Neural cell (in vitro differentiated cells): ENCODE measurements at regions not wholly inside any gene's neighbourhood (a gene's known extent, or its start where the extent isn't known, plus 50 kb on each side); places are given as distances from the start of the nearest gene placed in this dataset.

Experiments used
- H2AFZ ChIP-seq: fragments of 200-600, 300-800 bp; sonication (generic), shearing (Covaris generic); 2 replicates; pipeline ENCODE4 v1.6.0; 2014; ENCODE audit warnings: low read depth, mild to moderate bottlenecking, antibody characterized with exemption, low read length, moderate library complexity
- H3F3A ChIP-seq: fragments of 200-600 bp; shearing (Covaris generic); 2 replicates; pipeline ENCODE4 v1.6.1; 2016; ENCODE audit warnings: mild to moderate bottlenecking, moderate library complexity, mixed read lengths, antibody characterized with exemption, low read length; ENCODE audit not compliant: insufficient read depth, poor library complexity, severe bottlenecking
- H3K27ac ChIP-seq: fragments of 200-600, 300-800 bp; sonication (generic), shearing (Covaris generic); 2 replicates; pipeline ENCODE4 v1.5.1; 2014; ENCODE audit warnings: mild to moderate bottlenecking, low read length, moderate library complexity
- H3K27me3 ChIP-seq: fragments of 300-800, 200-600 bp; sonication (generic), shearing (Covaris generic); 2 replicates; pipeline ENCODE4 v1.6.0; 2014; ENCODE audit warnings: mild to moderate bottlenecking, low read depth, low read length, moderate library complexity; ENCODE audit not compliant: insufficient read depth
- H3K36me3 ChIP-seq: fragments of 300-800, 200-600 bp; sonication (generic), shearing (Covaris generic); 2 replicates; pipeline ENCODE4 v1.5.1; 2014; ENCODE audit warnings: mild to moderate bottlenecking, antibody characterized with exemption, low read length, moderate library complexity; ENCODE audit not compliant: insufficient read depth
- H3K4me2 ChIP-seq: fragments of 300-800, 200-600 bp; sonication (generic), shearing (Covaris generic); 2 replicates; pipeline ENCODE4 v1.6.0; 2014; ENCODE audit warnings: mild to moderate bottlenecking, low read length
- H3K4me3 ChIP-seq: fragments of 300-800, 200-600 bp; sonication (generic), shearing (Covaris generic); 2 replicates; pipeline ENCODE4 v1.5.1; 2014; ENCODE audit warnings: mild to moderate bottlenecking, low read length, moderate library complexity
- H3K79me2 ChIP-seq: fragments of 200-600 bp; shearing (Covaris generic); replicated peaks from 2 replicates; pipeline ENCODE4 v1.6.0; 2014; ENCODE audit warnings: mild to moderate bottlenecking, low read length, moderate library complexity; ENCODE audit not compliant: insufficient read depth
- H3K9ac ChIP-seq: fragments of 300-800, 200-600 bp; sonication (generic), shearing (Covaris generic); 2 replicates; pipeline ENCODE4 v1.6.1; 2016; ENCODE audit warnings: mild to moderate bottlenecking, low read length, mixed read lengths
- H3K9me2 ChIP-seq: fragments of 200-600 bp; shearing (Covaris generic); 2 replicates; pipeline ENCODE4 v1.6.1; 2016; ENCODE audit warnings: mild to moderate bottlenecking, low read length, mixed read lengths; ENCODE audit not compliant: insufficient read depth
- H3K9me3 ChIP-seq: fragments of 200-600, 300-800 bp; sonication (generic), shearing (Covaris generic); 2 replicates; pipeline ENCODE4 v1.6.1; 2016; ENCODE audit warnings: mild to moderate bottlenecking, mixed run types, low read length, moderate library complexity, mixed read lengths
- H4K20me1 ChIP-seq: fragments of 200-600 bp; shearing (Covaris generic); 2 replicates; pipeline ENCODE4 v1.6.1; 2016; ENCODE audit warnings: mild to moderate bottlenecking, mixed run types; ENCODE audit not compliant: insufficient read depth
- EP300 ChIP-seq: fragments of 450-650 bp; conservative IDR thresholded peaks from 2 replicates; pipeline ENCODE4 v1.6.1; 2014; ENCODE audit warnings: antibody characterized with exemption, mild to moderate bottlenecking, moderate library complexity; ENCODE audit not compliant: poor library complexity, severe bottlenecking
- EZH2 ChIP-seq: fragments of 200-600, 300-800 bp; shearing (Covaris generic), sonication (generic); IDR thresholded peaks from 2 replicates; pipeline ENCODE4 v1.6.1; 2014; ENCODE audit warnings: antibody characterized with exemption, low read length, borderline replicate concordance, mild to moderate bottlenecking; ENCODE audit not compliant: insufficient read depth, poor library complexity, severe bottlenecking
- MXI1 ChIP-seq: fragments of 450-650 bp; conservative IDR thresholded peaks from 2 replicates; pipeline ENCODE4 v1.6.1; 2014; ENCODE audit warnings: antibody characterized with exemption, mild to moderate bottlenecking; ENCODE audit not compliant: poor library complexity, severe bottlenecking
- POLR2AphosphoS5 ChIP-seq: IDR thresholded peaks from 2 replicates; pipeline ENCODE4 v1.6.1; 2012
- RAD21 ChIP-seq: fragments of 450-650 bp; conservative IDR thresholded peaks from 2 replicates; pipeline ENCODE4 v1.6.1; 2014; ENCODE audit warnings: antibody characterized with exemption, mild to moderate bottlenecking, moderate library complexity
- SMC3 ChIP-seq: fragments of 450-650 bp; conservative IDR thresholded peaks from 2 replicates; pipeline ENCODE4 v1.6.1; 2014; ENCODE audit warnings: antibody characterized with exemption, mild to moderate bottlenecking, moderate library complexity; ENCODE audit not compliant: poor library complexity
- TAF1 ChIP-seq: IDR thresholded peaks from 2 replicates; pipeline ENCODE4 v1.6.1; 2012; ENCODE audit warnings: low read depth
- TF ChIP-seq, protein P1 (sequence below): fragments of 450-650 bp; IDR thresholded peaks from 2 replicates; pipeline ENCODE4 v1.5.1; 2014; ENCODE audit warnings: antibody characterized with exemption, mild to moderate bottlenecking, moderate library complexity; ENCODE audit not compliant: poor library complexity, severe bottlenecking
- TF ChIP-seq, protein P2 (sequence below): IDR thresholded peaks from 2 replicates; pipeline ENCODE4 v1.6.1; 2012; ENCODE audit warnings: borderline replicate concordance

DNA sequence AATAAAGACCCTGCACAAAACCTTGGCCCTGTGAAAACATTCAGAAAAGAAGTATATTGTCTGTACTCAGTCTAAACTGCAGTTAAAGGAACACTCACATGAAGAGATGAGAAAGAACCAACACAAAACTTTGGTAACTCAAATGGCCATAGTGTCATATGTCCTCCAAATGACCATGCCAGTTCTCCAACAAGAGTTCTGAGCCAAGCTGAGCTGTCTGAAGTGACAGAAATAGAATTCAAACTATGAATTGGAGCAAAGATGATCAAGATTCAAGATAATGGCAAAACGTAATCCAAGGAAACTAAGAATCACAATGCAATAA lies 739.3 kb upstream of the NDST4 start:
- H4K20me1 ChIP-seq = no peaks in the 10 kb centered on the region
- no peak overlapping the region for H3K4me2 ChIP-seq
- H3K27ac ChIP-seq = no peak overlapping the region
- H3F3A ChIP-seq = no peaks in the 10 kb centered on the region
- H3K9ac ChIP-seq = no peak overlapping the region
- H3K9me2 ChIP-seq = no peaks in the 10 kb centered on the region
- no peak overlapping the region for H2AFZ ChIP-seq
- no peak overlapping the region for H3K4me3 ChIP-seq
- no peaks in the 10 kb centered on the region for H3K79me2 ChIP-seq
- H3K27me3 ChIP-seq = no peaks in the 10 kb centered on the region
- no peaks in the 10 kb centered on the region for H3K9me3 ChIP-seq
- no peaks in the 10 kb centered on the region for H3K36me3 ChIP-seq
- TF ChIP-seq TAF1 (no peak), SMC3 (no peak), EP300 (no peak), POLR2AphosphoS5 (no peak), MXI1 (no peak), RAD21 (no peak), EZH2 (no peak)
- TF ChIP-seq, protein P1, sequence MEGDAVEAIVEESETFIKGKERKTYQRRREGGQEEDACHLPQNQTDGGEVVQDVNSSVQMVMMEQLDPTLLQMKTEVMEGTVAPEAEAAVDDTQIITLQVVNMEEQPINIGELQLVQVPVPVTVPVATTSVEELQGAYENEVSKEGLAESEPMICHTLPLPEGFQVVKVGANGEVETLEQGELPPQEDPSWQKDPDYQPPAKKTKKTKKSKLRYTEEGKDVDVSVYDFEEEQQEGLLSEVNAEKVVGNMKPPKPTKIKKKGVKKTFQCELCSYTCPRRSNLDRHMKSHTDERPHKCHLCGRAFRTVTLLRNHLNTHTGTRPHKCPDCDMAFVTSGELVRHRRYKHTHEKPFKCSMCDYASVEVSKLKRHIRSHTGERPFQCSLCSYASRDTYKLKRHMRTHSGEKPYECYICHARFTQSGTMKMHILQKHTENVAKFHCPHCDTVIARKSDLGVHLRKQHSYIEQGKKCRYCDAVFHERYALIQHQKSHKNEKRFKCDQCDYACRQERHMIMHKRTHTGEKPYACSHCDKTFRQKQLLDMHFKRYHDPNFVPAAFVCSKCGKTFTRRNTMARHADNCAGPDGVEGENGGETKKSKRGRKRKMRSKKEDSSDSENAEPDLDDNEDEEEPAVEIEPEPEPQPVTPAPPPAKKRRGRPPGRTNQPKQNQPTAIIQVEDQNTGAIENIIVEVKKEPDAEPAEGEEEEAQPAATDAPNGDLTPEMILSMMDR = no peak
- TF ChIP-seq, protein P2, sequence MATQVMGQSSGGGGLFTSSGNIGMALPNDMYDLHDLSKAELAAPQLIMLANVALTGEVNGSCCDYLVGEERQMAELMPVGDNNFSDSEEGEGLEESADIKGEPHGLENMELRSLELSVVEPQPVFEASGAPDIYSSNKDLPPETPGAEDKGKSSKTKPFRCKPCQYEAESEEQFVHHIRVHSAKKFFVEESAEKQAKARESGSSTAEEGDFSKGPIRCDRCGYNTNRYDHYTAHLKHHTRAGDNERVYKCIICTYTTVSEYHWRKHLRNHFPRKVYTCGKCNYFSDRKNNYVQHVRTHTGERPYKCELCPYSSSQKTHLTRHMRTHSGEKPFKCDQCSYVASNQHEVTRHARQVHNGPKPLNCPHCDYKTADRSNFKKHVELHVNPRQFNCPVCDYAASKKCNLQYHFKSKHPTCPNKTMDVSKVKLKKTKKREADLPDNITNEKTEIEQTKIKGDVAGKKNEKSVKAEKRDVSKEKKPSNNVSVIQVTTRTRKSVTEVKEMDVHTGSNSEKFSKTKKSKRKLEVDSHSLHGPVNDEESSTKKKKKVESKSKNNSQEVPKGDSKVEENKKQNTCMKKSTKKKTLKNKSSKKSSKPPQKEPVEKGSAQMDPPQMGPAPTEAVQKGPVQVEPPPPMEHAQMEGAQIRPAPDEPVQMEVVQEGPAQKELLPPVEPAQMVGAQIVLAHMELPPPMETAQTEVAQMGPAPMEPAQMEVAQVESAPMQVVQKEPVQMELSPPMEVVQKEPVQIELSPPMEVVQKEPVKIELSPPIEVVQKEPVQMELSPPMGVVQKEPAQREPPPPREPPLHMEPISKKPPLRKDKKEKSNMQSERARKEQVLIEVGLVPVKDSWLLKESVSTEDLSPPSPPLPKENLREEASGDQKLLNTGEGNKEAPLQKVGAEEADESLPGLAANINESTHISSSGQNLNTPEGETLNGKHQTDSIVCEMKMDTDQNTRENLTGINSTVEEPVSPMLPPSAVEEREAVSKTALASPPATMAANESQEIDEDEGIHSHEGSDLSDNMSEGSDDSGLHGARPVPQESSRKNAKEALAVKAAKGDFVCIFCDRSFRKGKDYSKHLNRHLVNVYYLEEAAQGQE = no peak

DNA sequence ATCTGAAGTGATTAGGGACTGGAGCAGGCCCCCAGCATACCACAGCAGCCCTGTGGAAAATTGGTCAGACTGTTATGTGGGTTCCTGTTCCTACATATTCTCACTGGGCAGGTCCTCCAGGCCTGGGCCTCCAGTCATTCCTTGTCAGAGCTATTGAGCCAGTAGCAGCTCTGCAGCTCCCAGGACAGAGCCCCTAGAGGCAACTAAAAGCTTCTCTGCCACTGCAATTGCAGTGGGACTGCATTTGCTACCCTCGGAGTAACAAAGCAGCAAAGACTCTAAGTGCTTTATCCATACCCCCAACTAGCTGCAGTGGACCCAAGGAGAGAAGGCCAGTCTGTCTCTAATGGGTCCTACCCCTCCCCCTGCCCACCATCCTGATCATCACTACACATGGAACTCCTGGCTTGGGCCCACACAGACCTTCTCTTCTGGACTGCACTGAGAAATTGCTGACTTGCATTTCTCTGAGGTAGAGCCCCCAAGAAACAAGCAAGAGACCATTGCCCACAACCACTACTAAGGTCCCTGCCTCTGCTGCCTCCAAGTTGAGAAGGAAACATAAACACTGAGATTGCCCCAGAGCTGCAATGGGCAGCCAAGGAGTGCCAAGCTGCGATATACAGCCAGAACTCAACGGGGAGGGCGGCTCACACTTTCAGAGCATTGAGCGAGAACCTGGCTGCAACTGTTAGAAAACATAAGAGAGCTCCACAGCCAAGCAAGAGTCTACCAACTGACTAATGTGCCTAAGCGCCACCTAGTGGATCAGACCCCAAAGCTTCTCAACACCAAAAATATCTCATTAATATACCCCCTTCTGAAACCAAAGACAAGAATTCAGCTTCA lies 738.7 kb upstream of the NDST4 start:
- Histone ChIP-seq H3K27ac (no peak overlapping the region), H3K9ac (no peak overlapping the region), H3F3A (no peaks in the 10 kb centered on the region), H3K79me2 (no peaks in the 10 kb centered on the region), H3K9me2 (no peaks in the 10 kb centered on the region), H3K36me3 (no peaks in the 10 kb centered on the region), H3K4me2 (no peak overlapping the region), H4K20me1 (no peaks in the 10 kb centered on the region), H3K9me3 (no peaks in the 10 kb centered on the region), H3K27me3 (no peaks in the 10 kb centered on the region), H2AFZ (no peak overlapping the region), H3K4me3 (no peak overlapping the region)
- no peak for TF ChIP-seq MXI1
- TF ChIP-seq EP300 = no peak
- TF ChIP-seq SMC3 = peak; percentile 44
- TF ChIP-seq, protein P2 = no peak
- TF ChIP-seq, protein P1 = no peak
- TF ChIP-seq POLR2AphosphoS5 = no peak
- TF ChIP-seq RAD21 = peak; percentile 26
- TF ChIP-seq TAF1 = no peak
